GM12892 (cell line): ENCODE measurements at regions not wholly inside any gene's neighbourhood (a gene's known extent, or its start where the extent isn't known, plus 50 kb on each side); places are given as distances from the start of the nearest gene placed in this dataset.

Source experiments
- POLR2A ChIP-seq: IDR thresholded peaks from 2 replicates; pipeline ENCODE4 v1.6.1; 2011; ENCODE audit warnings: low read depth, low read length, control low read depth
- POLR2AphosphoS5 ChIP-seq: IDR thresholded peaks from 2 replicates; pipeline ENCODE4 v1.6.1; 2011; ENCODE audit warnings: low read depth, low read length, control low read depth
- TAF1 ChIP-seq: IDR thresholded peaks from 2 replicates; pipeline ENCODE4 v1.6.1; 2011; ENCODE audit warnings: low read depth, mild to moderate bottlenecking, control low read depth, low read length, borderline replicate concordance

GRCh38 chr2:236366049-236366387, 101.8 kb upstream of the ASB18 start:
- no peak for TF ChIP-seq POLR2A
- TF ChIP-seq POLR2AphosphoS5: no peak
- no peak for TF ChIP-seq TAF1
